GM12873 (cell line): ENCODE measurements at regions not wholly inside any gene's neighbourhood (a gene's known extent, or its start where the extent isn't known, plus 50 kb on each side); places are given as distances from the start of the nearest gene placed in this dataset.

Source experiments
- CTCF ChIP-seq: IDR thresholded peaks from 2 replicates; pipeline ENCODE4 v1.5.1; 2012; ENCODE audit warnings: low read depth, mild to moderate bottlenecking, moderate library complexity, low read length, control low read depth; ENCODE audit not compliant: insufficient read depth; ENCODE audit errors: missing control alignments

GRCh38 chr3:167188592-167188991 lies 191.5 kb downstream of the ZBBX start:
- no peak for TF ChIP-seq CTCF

- TF ChIP-seq CTCF: no peak
Measured at GRCh38 chr3:167187221-167187620, 192.9 kb downstream of the ZBBX start.

- no peak for TF ChIP-seq CTCF
Measured at GRCh38 chr3:167184511-167184910, 195.6 kb downstream of the ZBBX start.

GRCh38 chr3:167172377-167172776 lies 207.7 kb downstream of the ZBBX start:
- no peak for TF ChIP-seq CTCF

- TF ChIP-seq CTCF: no peak
Measured at GRCh38 chr3:167167491-167167890, 212.6 kb downstream of the ZBBX start.

GRCh38 chr3:167166594-167167253 lies 213.4 kb downstream of the ZBBX start:
- no peak for TF ChIP-seq CTCF

- no peak for TF ChIP-seq CTCF
Measured at GRCh38 chr3:167166012-167166411, 214.1 kb downstream of the ZBBX start.
